ENCODE measurements at regions not wholly inside any gene's neighbourhood (a gene's known extent, or its start where the extent isn't known, plus 50 kb on each side); places are given as distances from the start of the nearest gene placed in this dataset.
A peak's percentile ranks its signal among the peaks of the same experiment; 100 is the strongest.
"Not testable (repeated sequence)": the region's sequence is repeated elsewhere in the genome, so short reads cannot be mapped to it uniquely, and the experiment has no call there.

DNA sequence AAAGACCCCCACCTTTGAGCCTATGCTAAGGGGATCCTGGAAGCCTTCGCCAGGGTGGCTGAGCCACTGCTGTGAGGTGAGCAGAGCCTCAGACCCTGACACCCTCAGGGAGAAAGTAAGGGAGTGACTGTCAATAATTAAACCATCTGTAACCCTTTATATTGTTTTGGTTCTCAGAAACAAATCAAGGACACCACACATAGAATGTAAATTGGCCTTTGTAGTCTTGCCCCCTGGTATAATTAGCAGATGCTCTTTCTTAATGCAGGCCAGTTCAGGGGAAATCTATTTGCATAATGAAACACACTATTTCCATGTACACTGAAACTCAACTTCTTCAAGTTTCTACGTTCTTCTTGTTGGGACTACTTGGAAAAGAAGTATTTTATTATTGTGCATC, 127.7 kb upstream of the EDNRB start:
- Mint-ChIP-seq H3K36me3 (no peaks in the 10 kb centered on the region), H3K27ac (no peak overlapping the region), H3K27me3 (ENCODE audit: low read depth in 3 of 3) (peaks cover 0 to 1% (median 0%) of the 10 kb centered on the region in 3 donors), H3K4me1 (peaks cover 1% of the 10 kb centered on the region), H3K9me3 (peaks cover 0 to 6% (median 0%) of the 10 kb centered on the region in 7 donors), H3K4me3 (no peak overlapping the region)
- Histone ChIP-seq H3K4me2 (replicated peaks; ENCODE audit: extremely low read depth, low read length, poor library complexity, severe bottlenecking) (no peak overlapping the region), H3K4me1 (ENCODE audit: control insufficient read depth in 1 of 2, insufficient read depth in 2 of 2, low read length in 2 of 2) (no peaks in the 10 kb centered on the region), H3K79me2 (ENCODE audit: insufficient read depth, low read length) (no peaks in the 10 kb centered on the region), H3K27me3 (ENCODE audit: control insufficient read depth in 2 of 2, insufficient read depth in 2 of 2, low read length in 2 of 2) (no peaks in the 10 kb centered on the region), H3K9me3 (replicated peaks in 1 of 2; ENCODE audit: control insufficient read depth in 1 of 2, insufficient read depth in 1 of 2, low read length in 2 of 2) (no peaks in the 10 kb centered on the region), H3K27ac (ENCODE audit: low read depth in 1 of 2, low read length in 2 of 2) (no peak overlapping the region), H2AFZ (ENCODE audit: insufficient read depth, low read depth, low read length, poor library complexity, severe bottlenecking) (no peak overlapping the region), H3K36me3 (replicated peaks in 1 of 2; ENCODE audit: control insufficient read depth in 1 of 2, insufficient read depth in 2 of 2, low read length in 2 of 2) (no peaks in the 10 kb centered on the region), H3K9ac (ENCODE audit: insufficient read depth, low read length, poor library complexity, severe bottlenecking) (no peak overlapping the region), H3K4me3 (replicated peaks in 1 of 3; ENCODE audit: low read depth in 2 of 3, low read length in 3 of 3) (no peak overlapping the region), H4K20me1 (ENCODE audit: insufficient read depth, low read length) (no peaks in the 10 kb centered on the region)
- DNase-seq: no peak
- intact Hi-C loops (cut with micrococcal nuclease): no loop called here
- WGBS (ENCODE audit: insufficient coverage): no CpG with 5 or more reads among the region's 2 CpGs
- TF ChIP-seq, protein P1, sequence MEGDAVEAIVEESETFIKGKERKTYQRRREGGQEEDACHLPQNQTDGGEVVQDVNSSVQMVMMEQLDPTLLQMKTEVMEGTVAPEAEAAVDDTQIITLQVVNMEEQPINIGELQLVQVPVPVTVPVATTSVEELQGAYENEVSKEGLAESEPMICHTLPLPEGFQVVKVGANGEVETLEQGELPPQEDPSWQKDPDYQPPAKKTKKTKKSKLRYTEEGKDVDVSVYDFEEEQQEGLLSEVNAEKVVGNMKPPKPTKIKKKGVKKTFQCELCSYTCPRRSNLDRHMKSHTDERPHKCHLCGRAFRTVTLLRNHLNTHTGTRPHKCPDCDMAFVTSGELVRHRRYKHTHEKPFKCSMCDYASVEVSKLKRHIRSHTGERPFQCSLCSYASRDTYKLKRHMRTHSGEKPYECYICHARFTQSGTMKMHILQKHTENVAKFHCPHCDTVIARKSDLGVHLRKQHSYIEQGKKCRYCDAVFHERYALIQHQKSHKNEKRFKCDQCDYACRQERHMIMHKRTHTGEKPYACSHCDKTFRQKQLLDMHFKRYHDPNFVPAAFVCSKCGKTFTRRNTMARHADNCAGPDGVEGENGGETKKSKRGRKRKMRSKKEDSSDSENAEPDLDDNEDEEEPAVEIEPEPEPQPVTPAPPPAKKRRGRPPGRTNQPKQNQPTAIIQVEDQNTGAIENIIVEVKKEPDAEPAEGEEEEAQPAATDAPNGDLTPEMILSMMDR (IDR thresholded peaks at IDR 0.05): no peak

DNA sequence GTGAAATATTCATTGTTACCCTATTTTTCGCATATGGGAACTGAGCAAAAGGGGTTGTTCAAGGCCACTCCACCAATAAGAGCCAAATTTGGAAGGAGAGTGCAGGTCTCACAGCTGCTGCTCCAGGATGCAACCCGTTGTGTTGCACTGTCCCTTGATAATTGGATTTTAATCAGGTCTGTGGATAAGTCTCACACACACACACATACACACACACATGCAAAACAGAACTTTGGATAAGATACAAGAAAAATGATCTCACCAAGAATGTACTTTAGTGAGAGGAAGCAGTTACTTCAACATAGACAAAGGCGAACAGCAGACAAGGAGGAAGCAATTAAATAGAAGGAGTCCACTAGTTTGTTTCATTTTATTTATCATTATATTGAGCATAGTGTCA, 127.3 kb upstream of the EDNRB start:
- Mint-ChIP-seq H3K4me1 (peaks cover 1% of the 10 kb centered on the region), H3K27ac (peak overlapping the region in 2 of 7 donors; percentile 25 to 33), H3K4me3 (no peak overlapping the region), H3K36me3 (no peaks in the 10 kb centered on the region), H3K27me3 (ENCODE audit: low read depth in 3 of 3) (peaks cover 0 to 1% (median 0%) of the 10 kb centered on the region in 3 donors), H3K9me3 (peaks cover 0 to 6% (median 0%) of the 10 kb centered on the region in 7 donors)
- TF ChIP-seq, protein P1 (IDR thresholded peaks at IDR 0.05): no peak
- no CpG with 5 or more reads among the region's 3 CpGs for WGBS (ENCODE audit: insufficient coverage)
- Histone ChIP-seq H3K36me3 (replicated peaks in 1 of 2; ENCODE audit: control insufficient read depth in 1 of 2, insufficient read depth in 2 of 2, low read length in 2 of 2) (no peaks in the 10 kb centered on the region), H2AFZ (ENCODE audit: insufficient read depth, low read depth, low read length, poor library complexity, severe bottlenecking) (no peak overlapping the region), H3K4me3 (replicated peaks in 1 of 3; ENCODE audit: low read depth in 2 of 3, low read length in 3 of 3) (no peak overlapping the region), H3K79me2 (ENCODE audit: insufficient read depth, low read length) (no peaks in the 10 kb centered on the region), H3K4me1 (ENCODE audit: control insufficient read depth in 1 of 2, insufficient read depth in 2 of 2, low read length in 2 of 2) (no peaks in the 10 kb centered on the region), H3K4me2 (replicated peaks; ENCODE audit: extremely low read depth, low read length, poor library complexity, severe bottlenecking) (no peak overlapping the region), H3K9me3 (replicated peaks in 1 of 2; ENCODE audit: control insufficient read depth in 1 of 2, insufficient read depth in 1 of 2, low read length in 2 of 2) (no peaks in the 10 kb centered on the region), H3K27me3 (ENCODE audit: control insufficient read depth in 2 of 2, insufficient read depth in 2 of 2, low read length in 2 of 2) (no peaks in the 10 kb centered on the region), H4K20me1 (ENCODE audit: insufficient read depth, low read length) (no peaks in the 10 kb centered on the region), H3K9ac (ENCODE audit: insufficient read depth, low read length, poor library complexity, severe bottlenecking) (no peak overlapping the region), H3K27ac (ENCODE audit: low read depth in 1 of 2, low read length in 2 of 2) (no peak overlapping the region)
- no peak for DNase-seq
- intact Hi-C loops (cut with micrococcal nuclease): no loop called here

DNA sequence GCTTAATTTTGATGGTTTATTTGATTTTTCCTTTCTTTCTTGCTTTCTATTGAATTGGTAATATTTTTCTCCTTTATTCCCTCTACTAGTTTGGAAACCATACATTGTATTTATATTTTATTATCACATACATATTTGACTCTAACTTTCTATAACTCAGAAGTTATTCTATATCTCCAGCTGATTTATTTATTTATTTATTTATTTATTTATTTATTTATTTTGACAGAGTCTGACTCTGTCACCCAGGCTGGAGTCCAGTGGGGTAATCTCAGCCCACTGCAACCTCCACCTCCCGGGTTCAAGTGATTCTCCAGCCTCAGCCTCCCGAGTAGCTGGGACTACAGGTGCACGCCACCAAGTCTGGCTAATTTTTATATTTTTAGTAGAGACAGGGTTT, 122.7 kb upstream of the EDNRB start:
- H3K27me3 Mint-ChIP-seq (ENCODE audit: low read depth in 3 of 3); H3K36me3 ChIP-seq (replicated peaks in 1 of 2; ENCODE audit: control insufficient read depth in 1 of 2, insufficient read depth in 2 of 2, low read length in 2 of 2); H3K4me2 ChIP-seq (replicated peaks; ENCODE audit: extremely low read depth, low read length, poor library complexity, severe bottlenecking); DNase-seq; H3K9ac ChIP-seq (ENCODE audit: insufficient read depth, low read length, poor library complexity, severe bottlenecking); intact Hi-C loops (cut with micrococcal nuclease); H3K4me1 Mint-ChIP-seq; H3K9me3 Mint-ChIP-seq; H3K27ac Mint-ChIP-seq; H3K79me2 ChIP-seq (ENCODE audit: insufficient read depth, low read length); H3K4me3 Mint-ChIP-seq; H3K27ac ChIP-seq (ENCODE audit: low read depth in 1 of 2, low read length in 2 of 2); H3K4me3 ChIP-seq (replicated peaks in 1 of 3; ENCODE audit: low read depth in 2 of 3, low read length in 3 of 3); H3K9me3 ChIP-seq (replicated peaks in 1 of 2; ENCODE audit: control insufficient read depth in 1 of 2, insufficient read depth in 1 of 2, low read length in 2 of 2); H3K4me1 ChIP-seq (ENCODE audit: control insufficient read depth in 1 of 2, insufficient read depth in 2 of 2, low read length in 2 of 2); H4K20me1 ChIP-seq (ENCODE audit: insufficient read depth, low read length); H3K36me3 Mint-ChIP-seq; H2AFZ ChIP-seq (ENCODE audit: insufficient read depth, low read depth, low read length, poor library complexity, severe bottlenecking); H3K27me3 ChIP-seq (ENCODE audit: control insufficient read depth in 2 of 2, insufficient read depth in 2 of 2, low read length in 2 of 2): not testable (repeated sequence)
- WGBS (ENCODE audit: insufficient coverage): 100% methylated on average over 1 of the region's 3 CpGs
